Fibroblast of lung (primary cell): ENCODE measurements at regions not wholly inside any gene's neighbourhood (a gene's known extent, or its start where the extent isn't known, plus 50 kb on each side); places are given as distances from the start of the nearest gene placed in this dataset.

Experiments
- EZH2 ChIP-seq: IDR thresholded peaks from 2 replicates; pipeline ENCODE4 v1.5.1; 2012; ENCODE audit warnings: low read length, control low read depth, mild to moderate bottlenecking; ENCODE audit errors: missing control alignments
- TF ChIP-seq, protein P1 (sequence below), 2 donors: IDR thresholded peaks in 1 of 2; conservative IDR thresholded peaks in 1 of 2; 1 replicate in 1 of 2; 2 replicates in 1 of 2; pipeline ENCODE4 v1.5.1; 2011 to 2012; ENCODE audit warnings: low read length in 2 of 2, control low read depth in 1 of 2, inconsistent platforms in 1 of 2, low read depth in 1 of 2, mild to moderate bottlenecking in 1 of 2

DNA sequence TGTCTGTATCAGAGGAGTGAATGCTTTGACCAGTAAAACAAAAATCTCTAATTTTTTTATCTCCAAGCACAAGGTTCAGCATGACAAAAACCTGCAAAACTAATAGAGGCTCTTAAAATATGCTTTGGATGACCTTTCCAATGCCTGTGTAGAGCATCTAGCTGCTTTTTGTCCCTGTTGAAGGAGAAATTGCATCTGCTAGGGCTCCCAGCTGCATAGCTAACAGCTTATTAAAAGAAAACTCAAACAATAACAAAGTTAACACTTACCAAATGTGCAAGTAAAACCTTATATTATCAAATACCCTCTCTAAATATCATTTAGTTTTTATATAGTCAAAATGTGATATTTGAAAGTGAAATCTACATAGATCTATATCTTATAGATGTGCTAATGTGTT lies 378.6 kb downstream of the CD109 start:
- TF ChIP-seq, protein P1, sequence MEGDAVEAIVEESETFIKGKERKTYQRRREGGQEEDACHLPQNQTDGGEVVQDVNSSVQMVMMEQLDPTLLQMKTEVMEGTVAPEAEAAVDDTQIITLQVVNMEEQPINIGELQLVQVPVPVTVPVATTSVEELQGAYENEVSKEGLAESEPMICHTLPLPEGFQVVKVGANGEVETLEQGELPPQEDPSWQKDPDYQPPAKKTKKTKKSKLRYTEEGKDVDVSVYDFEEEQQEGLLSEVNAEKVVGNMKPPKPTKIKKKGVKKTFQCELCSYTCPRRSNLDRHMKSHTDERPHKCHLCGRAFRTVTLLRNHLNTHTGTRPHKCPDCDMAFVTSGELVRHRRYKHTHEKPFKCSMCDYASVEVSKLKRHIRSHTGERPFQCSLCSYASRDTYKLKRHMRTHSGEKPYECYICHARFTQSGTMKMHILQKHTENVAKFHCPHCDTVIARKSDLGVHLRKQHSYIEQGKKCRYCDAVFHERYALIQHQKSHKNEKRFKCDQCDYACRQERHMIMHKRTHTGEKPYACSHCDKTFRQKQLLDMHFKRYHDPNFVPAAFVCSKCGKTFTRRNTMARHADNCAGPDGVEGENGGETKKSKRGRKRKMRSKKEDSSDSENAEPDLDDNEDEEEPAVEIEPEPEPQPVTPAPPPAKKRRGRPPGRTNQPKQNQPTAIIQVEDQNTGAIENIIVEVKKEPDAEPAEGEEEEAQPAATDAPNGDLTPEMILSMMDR (conservative IDR thresholded peaks at IDR 0.05 in 1 of 2, IDR thresholded peaks at IDR 0.05 in 1 of 2; ENCODE audit: low read depth in 1 of 2, low read length in 2 of 2), result no peak
- TF ChIP-seq EZH2, result no peak
